ENCODE measurements at regions not wholly inside any gene's neighbourhood (a gene's known extent, or its start where the extent isn't known, plus 50 kb on each side); places are given as distances from the start of the nearest gene placed in this dataset.

DNA sequence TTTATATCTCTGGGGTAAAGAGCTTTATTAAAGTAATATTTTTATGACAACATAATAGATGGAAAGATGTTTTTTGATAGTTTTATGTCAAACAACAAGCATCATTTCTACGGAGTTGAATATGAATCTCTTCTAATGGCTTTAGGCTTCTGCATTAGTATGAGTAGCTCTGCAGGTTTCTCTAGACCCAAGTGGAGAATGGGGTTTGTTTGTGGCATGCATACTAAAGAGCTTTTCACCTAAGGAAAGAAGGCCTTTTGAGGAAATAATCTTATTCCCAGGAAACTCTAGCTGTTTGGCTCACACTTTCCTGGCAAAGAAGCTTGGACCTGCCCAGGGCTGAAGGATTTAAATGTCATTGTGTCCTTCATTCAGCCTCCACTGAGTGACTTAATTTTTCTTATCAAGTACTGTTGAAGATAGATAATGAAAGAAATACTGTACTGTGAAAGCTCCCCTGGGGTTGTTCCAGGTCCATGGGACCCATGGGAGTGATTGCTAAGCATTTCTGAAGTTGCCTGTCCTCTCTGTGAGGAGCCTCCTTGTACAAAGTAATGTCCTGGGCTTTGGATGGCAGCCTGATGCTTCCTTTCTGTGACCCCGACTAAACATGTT is 469.3 kb downstream of the LRIG3 start:
- H3F3A ChIP-seq (ENCODE audit: insufficient read depth, low read length) = no peaks in the 10 kb centered on the region
- H3K4me3 ChIP-seq (ENCODE audit: low read depth, low read length, poor library complexity, severe bottlenecking) = no peak overlapping the region
- no peak overlapping the region for H3K4me2 ChIP-seq (ENCODE audit: low read length)
- H3K9me3 ChIP-seq (ENCODE audit: low read length) = no peaks in the 10 kb centered on the region
- no peaks in the 10 kb centered on the region for H3K27me3 ChIP-seq (ENCODE audit: insufficient read depth, low read length)
- H3K9me2 ChIP-seq (ENCODE audit: low read depth, low read length) = no peaks in the 10 kb centered on the region
- no peaks in the 10 kb centered on the region for H3K4me1 ChIP-seq (ENCODE audit: insufficient read depth, low read length, severe bottlenecking)
- no peaks in the 10 kb centered on the region for H3K36me3 ChIP-seq (ENCODE audit: insufficient read depth, low read length)
- no peak overlapping the region for H2AFZ ChIP-seq (ENCODE audit: low read length)
- H4K20me1 ChIP-seq (ENCODE audit: insufficient read depth, low read length) = no peaks in the 10 kb centered on the region
- no peak overlapping the region for H3K9ac ChIP-seq (ENCODE audit: low read length)
- H3K79me2 ChIP-seq (ENCODE audit: insufficient read depth, low read length) = no peaks in the 10 kb centered on the region
- no peak overlapping the region for H3K27ac ChIP-seq (ENCODE audit: low read depth, low read length, poor library complexity, severe bottlenecking)
- no peak for TF ChIP-seq EZH2 (IDR thresholded peaks at IDR 0.05; ENCODE audit: borderline replicate concordance, low read length)
- TF ChIP-seq, protein P1, sequence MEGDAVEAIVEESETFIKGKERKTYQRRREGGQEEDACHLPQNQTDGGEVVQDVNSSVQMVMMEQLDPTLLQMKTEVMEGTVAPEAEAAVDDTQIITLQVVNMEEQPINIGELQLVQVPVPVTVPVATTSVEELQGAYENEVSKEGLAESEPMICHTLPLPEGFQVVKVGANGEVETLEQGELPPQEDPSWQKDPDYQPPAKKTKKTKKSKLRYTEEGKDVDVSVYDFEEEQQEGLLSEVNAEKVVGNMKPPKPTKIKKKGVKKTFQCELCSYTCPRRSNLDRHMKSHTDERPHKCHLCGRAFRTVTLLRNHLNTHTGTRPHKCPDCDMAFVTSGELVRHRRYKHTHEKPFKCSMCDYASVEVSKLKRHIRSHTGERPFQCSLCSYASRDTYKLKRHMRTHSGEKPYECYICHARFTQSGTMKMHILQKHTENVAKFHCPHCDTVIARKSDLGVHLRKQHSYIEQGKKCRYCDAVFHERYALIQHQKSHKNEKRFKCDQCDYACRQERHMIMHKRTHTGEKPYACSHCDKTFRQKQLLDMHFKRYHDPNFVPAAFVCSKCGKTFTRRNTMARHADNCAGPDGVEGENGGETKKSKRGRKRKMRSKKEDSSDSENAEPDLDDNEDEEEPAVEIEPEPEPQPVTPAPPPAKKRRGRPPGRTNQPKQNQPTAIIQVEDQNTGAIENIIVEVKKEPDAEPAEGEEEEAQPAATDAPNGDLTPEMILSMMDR (IDR thresholded peaks at IDR 0.05; ENCODE audit: low read length) = no peak

DNA sequence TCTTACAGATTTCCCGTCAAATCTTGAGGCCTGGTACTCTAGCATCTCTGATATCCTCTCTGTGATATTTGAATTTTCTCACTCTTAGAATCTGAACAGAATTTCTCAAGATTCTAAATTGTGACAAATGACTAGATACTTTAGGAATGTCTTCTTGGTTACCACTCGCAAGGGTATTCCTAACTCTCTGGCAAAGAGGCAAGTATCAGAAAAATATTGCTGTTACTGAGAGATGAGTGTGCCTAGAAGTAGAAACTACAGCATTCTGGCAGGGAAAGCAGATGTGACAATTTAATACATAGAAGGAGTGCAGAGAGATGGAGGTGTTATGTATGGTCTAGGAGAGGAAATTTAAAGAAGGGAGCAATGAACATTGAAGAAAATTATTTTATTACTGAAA is 467.8 kb downstream of the LRIG3 start:
- H3K27ac ChIP-seq (ENCODE audit: low read depth, low read length, poor library complexity, severe bottlenecking) = no peak overlapping the region
- H3K4me1 ChIP-seq (ENCODE audit: insufficient read depth, low read length, severe bottlenecking) = no peaks in the 10 kb centered on the region
- H3K9me2 ChIP-seq (ENCODE audit: low read depth, low read length) = no peaks in the 10 kb centered on the region
- H3K9me3 ChIP-seq (ENCODE audit: low read length) = no peaks in the 10 kb centered on the region
- H3K36me3 ChIP-seq (ENCODE audit: insufficient read depth, low read length) = no peaks in the 10 kb centered on the region
- no peak overlapping the region for H3K4me2 ChIP-seq (ENCODE audit: low read length)
- TF ChIP-seq, protein P1 (IDR thresholded peaks at IDR 0.05; ENCODE audit: low read length) = no peak
- no peak for TF ChIP-seq EZH2 (IDR thresholded peaks at IDR 0.05; ENCODE audit: borderline replicate concordance, low read length)
- no peaks in the 10 kb centered on the region for H3K27me3 ChIP-seq (ENCODE audit: insufficient read depth, low read length)
- H3K4me3 ChIP-seq (ENCODE audit: low read depth, low read length, poor library complexity, severe bottlenecking) = no peak overlapping the region
- no peaks in the 10 kb centered on the region for H4K20me1 ChIP-seq (ENCODE audit: insufficient read depth, low read length)
- no peak overlapping the region for H2AFZ ChIP-seq (ENCODE audit: low read length)
- no peak overlapping the region for H3K9ac ChIP-seq (ENCODE audit: low read length)
- H3K79me2 ChIP-seq (ENCODE audit: insufficient read depth, low read length) = no peaks in the 10 kb centered on the region
- H3F3A ChIP-seq (ENCODE audit: insufficient read depth, low read length) = no peaks in the 10 kb centered on the region

DNA sequence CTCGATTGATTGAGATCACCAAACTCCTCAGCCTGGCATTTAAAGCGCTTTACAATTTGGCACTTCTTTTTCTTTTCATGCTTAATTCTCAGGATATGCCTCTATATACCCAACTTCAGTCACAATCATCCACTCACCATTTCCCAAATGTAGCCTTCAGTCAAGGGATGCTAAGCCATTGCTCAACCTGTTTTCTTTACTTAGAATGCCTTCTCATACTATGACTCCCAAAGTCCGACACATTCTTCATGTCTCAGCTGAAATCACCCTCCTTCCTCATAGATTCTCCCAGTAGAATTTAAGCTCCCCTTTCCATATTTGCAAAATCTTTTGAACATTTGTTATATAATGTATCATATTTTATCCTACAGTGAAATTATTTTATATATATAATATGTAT is 467.0 kb downstream of the LRIG3 start:
- no peaks in the 10 kb centered on the region for H4K20me1 ChIP-seq (ENCODE audit: insufficient read depth, low read length)
- no peak overlapping the region for H3K27ac ChIP-seq (ENCODE audit: low read depth, low read length, poor library complexity, severe bottlenecking)
- no peaks in the 10 kb centered on the region for H3K9me3 ChIP-seq (ENCODE audit: low read length)
- H3K79me2 ChIP-seq (ENCODE audit: insufficient read depth, low read length) = no peaks in the 10 kb centered on the region
- H3K27me3 ChIP-seq (ENCODE audit: insufficient read depth, low read length) = no peaks in the 10 kb centered on the region
- no peak overlapping the region for H3K4me3 ChIP-seq (ENCODE audit: low read depth, low read length, poor library complexity, severe bottlenecking)
- H3K4me1 ChIP-seq (ENCODE audit: insufficient read depth, low read length, severe bottlenecking) = no peaks in the 10 kb centered on the region
- no peaks in the 10 kb centered on the region for H3K9me2 ChIP-seq (ENCODE audit: low read depth, low read length)
- no peak for TF ChIP-seq EZH2 (IDR thresholded peaks at IDR 0.05; ENCODE audit: borderline replicate concordance, low read length)
- TF ChIP-seq, protein P1 (IDR thresholded peaks at IDR 0.05; ENCODE audit: low read length) = no peak
- no peak overlapping the region for H2AFZ ChIP-seq (ENCODE audit: low read length)
- H3F3A ChIP-seq (ENCODE audit: insufficient read depth, low read length) = no peaks in the 10 kb centered on the region
- H3K36me3 ChIP-seq (ENCODE audit: insufficient read depth, low read length) = no peaks in the 10 kb centered on the region
- H3K9ac ChIP-seq (ENCODE audit: low read length) = no peak overlapping the region
- H3K4me2 ChIP-seq (ENCODE audit: low read length) = no peak overlapping the region
